ENCODE measurements at regions not wholly inside any gene's neighbourhood (a gene's known extent, or its start where the extent isn't known, plus 50 kb on each side); places are given as distances from the start of the nearest gene placed in this dataset.

DNA sequence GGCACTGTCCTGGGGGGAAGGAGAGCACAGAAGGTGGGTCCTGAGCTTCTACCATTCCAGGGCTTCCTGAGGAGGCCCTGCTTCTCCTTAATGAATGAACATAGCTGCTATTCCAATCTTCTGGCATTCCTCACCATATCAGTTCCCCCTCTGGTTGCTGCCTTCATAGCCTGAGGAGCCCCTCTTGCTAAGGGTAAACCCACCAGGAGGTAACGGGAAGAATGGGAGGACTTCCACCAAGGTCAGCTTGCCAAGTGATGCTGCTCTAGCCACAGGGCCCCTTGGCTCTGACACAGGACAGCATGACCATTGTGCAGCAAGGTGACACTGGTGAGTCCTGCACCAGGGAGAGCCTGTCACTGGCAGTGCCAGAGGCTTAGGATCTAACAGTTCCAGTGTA lies 1022.5 kb downstream of the TBC1D22A start:
- Histone ChIP-seq H3K4me2 (no peak overlapping the region), H3K36me3 (ENCODE audit: insufficient read depth) (peaks cover 5% of the 10 kb centered on the region; the same call in 1 of the 2 replicates), H3F3A (replicated peaks; ENCODE audit: low read depth) (no peaks in the 10 kb centered on the region), H3K4me3 (no peak overlapping the region), H2AFZ (no peak overlapping the region), H3K79me2 (replicated peaks; ENCODE audit: insufficient read depth) (no peaks in the 10 kb centered on the region), H3K27ac (ENCODE audit: low read depth) (no peak overlapping the region), H3K4me1 (ENCODE audit: insufficient read depth) (no peaks in the 10 kb centered on the region), H4K20me1 (replicated peaks; ENCODE audit: insufficient read depth) (no peaks in the 10 kb centered on the region), H3K9me2 (ENCODE audit: insufficient read depth) (no peaks in the 10 kb centered on the region), H3K27me3 (ENCODE audit: insufficient read depth) (no peaks in the 10 kb centered on the region)
- TF ChIP-seq NANOG (IDR thresholded peaks at IDR 0.05; ENCODE audit: borderline replicate concordance) (no peak), EZH2phosphoT487 (IDR thresholded peaks at IDR 0.05; ENCODE audit: unreplicated experiment) (no peak), ZNF331 (CRISPR knock-in tag; IDR thresholded peaks at IDR 0.05; ENCODE audit: low read depth) (no peak), ZNF114 (CRISPR knock-in tag; IDR thresholded peaks at IDR 0.05) (no peak), POLR2AphosphoS5 (IDR thresholded peaks at IDR 0.05; ENCODE audit: low read depth) (no peak), STAT1 (IDR thresholded peaks at IDR 0.05; ENCODE audit: unreplicated experiment) (no peak), CREB1 (CRISPR knock-in tag; IDR thresholded peaks at IDR 0.05; ENCODE audit: low read depth) (no peak), JUNB (IDR thresholded peaks at IDR 0.05; ENCODE audit: unreplicated experiment) (no peak), EZH2 (IDR thresholded peaks at IDR 0.05; ENCODE audit: low read depth, unreplicated experiment) (no peak)
- TF ChIP-seq, protein P1, sequence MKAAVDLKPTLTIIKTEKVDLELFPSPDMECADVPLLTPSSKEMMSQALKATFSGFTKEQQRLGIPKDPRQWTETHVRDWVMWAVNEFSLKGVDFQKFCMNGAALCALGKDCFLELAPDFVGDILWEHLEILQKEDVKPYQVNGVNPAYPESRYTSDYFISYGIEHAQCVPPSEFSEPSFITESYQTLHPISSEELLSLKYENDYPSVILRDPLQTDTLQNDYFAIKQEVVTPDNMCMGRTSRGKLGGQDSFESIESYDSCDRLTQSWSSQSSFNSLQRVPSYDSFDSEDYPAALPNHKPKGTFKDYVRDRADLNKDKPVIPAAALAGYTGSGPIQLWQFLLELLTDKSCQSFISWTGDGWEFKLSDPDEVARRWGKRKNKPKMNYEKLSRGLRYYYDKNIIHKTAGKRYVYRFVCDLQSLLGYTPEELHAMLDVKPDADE (IDR thresholded peaks at IDR 0.05), result no peak
- TF ChIP-seq, protein P2, sequence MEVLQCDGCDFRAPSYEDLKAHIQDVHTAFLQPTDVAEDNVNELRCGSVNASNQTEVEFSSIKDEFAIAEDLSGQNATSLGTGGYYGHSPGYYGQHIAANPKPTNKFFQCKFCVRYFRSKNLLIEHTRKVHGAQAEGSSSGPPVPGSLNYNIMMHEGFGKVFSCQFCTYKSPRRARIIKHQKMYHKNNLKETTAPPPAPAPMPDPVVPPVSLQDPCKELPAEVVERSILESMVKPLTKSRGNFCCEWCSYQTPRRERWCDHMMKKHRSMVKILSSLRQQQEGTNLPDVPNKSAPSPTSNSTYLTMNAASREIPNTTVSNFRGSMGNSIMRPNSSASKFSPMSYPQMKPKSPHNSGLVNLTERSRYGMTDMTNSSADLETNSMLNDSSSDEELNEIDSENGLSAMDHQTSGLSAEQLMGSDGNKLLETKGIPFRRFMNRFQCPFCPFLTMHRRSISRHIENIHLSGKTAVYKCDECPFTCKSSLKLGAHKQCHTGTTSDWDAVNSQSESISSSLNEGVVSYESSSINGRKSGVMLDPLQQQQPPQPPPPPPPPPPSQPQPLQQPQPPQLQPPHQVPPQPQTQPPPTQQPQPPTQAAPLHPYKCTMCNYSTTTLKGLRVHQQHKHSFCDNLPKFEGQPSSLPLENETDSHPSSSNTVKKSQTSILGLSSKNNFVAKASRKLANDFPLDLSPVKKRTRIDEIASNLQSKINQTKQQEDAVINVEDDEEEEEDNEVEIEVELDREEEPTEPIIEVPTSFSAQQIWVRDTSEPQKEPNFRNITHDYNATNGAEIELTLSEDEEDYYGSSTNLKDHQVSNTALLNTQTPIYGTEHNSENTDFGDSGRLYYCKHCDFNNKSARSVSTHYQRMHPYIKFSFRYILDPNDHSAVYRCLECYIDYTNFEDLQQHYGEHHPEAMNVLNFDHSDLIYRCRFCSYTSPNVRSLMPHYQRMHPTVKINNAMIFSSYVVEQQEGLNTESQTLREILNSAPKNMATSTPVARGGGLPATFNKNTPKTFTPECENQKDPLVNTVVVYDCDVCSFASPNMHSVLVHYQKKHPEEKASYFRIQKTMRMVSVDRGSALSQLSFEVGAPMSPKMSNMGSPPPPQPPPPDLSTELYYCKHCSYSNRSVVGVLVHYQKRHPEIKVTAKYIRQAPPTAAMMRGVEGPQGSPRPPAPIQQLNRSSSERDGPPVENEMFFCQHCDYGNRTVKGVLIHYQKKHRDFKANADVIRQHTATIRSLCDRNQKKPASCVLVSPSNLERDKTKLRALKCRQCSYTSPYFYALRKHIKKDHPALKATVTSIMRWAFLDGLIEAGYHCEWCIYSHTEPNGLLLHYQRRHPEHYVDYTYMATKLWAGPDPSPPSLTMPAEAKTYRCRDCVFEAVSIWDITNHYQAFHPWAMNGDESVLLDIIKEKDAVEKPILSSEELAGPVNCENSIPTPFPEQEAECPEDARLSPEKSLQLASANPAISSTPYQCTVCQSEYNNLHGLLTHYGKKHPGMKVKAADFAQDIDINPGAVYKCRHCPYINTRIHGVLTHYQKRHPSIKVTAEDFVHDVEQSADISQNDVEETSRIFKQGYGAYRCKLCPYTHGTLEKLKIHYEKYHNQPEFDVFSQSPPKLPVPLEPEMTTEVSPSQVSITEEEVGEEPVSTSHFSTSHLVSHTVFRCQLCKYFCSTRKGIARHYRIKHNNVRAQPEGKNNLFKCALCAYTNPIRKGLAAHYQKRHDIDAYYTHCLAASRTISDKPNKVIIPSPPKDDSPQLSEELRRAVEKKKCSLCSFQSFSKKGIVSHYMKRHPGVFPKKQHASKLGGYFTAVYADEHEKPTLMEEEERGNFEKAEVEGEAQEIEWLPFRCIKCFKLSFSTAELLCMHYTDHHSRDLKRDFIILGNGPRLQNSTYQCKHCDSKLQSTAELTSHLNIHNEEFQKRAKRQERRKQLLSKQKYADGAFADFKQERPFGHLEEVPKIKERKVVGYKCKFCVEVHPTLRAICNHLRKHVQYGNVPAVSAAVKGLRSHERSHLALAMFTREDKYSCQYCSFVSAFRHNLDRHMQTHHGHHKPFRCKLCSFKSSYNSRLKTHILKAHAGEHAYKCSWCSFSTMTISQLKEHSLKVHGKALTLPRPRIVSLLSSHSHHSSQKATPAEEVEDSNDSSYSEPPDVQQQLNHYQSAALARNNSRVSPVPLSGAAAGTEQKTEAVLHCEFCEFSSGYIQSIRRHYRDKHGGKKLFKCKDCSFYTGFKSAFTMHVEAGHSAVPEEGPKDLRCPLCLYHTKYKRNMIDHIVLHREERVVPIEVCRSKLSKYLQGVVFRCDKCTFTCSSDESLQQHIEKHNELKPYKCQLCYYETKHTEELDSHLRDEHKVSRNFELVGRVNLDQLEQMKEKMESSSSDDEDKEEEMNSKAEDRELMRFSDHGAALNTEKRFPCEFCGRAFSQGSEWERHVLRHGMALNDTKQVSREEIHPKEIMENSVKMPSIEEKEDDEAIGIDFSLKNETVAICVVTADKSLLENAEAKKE (CRISPR knock-in tag; IDR thresholded peaks at IDR 0.05), result no peak
- TF ChIP-seq, protein P3, sequence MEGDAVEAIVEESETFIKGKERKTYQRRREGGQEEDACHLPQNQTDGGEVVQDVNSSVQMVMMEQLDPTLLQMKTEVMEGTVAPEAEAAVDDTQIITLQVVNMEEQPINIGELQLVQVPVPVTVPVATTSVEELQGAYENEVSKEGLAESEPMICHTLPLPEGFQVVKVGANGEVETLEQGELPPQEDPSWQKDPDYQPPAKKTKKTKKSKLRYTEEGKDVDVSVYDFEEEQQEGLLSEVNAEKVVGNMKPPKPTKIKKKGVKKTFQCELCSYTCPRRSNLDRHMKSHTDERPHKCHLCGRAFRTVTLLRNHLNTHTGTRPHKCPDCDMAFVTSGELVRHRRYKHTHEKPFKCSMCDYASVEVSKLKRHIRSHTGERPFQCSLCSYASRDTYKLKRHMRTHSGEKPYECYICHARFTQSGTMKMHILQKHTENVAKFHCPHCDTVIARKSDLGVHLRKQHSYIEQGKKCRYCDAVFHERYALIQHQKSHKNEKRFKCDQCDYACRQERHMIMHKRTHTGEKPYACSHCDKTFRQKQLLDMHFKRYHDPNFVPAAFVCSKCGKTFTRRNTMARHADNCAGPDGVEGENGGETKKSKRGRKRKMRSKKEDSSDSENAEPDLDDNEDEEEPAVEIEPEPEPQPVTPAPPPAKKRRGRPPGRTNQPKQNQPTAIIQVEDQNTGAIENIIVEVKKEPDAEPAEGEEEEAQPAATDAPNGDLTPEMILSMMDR (conservative IDR thresholded peaks at IDR 0.05; ENCODE audit: low read depth in 2 of 2), result no peak
- TF ChIP-seq, protein P4, sequence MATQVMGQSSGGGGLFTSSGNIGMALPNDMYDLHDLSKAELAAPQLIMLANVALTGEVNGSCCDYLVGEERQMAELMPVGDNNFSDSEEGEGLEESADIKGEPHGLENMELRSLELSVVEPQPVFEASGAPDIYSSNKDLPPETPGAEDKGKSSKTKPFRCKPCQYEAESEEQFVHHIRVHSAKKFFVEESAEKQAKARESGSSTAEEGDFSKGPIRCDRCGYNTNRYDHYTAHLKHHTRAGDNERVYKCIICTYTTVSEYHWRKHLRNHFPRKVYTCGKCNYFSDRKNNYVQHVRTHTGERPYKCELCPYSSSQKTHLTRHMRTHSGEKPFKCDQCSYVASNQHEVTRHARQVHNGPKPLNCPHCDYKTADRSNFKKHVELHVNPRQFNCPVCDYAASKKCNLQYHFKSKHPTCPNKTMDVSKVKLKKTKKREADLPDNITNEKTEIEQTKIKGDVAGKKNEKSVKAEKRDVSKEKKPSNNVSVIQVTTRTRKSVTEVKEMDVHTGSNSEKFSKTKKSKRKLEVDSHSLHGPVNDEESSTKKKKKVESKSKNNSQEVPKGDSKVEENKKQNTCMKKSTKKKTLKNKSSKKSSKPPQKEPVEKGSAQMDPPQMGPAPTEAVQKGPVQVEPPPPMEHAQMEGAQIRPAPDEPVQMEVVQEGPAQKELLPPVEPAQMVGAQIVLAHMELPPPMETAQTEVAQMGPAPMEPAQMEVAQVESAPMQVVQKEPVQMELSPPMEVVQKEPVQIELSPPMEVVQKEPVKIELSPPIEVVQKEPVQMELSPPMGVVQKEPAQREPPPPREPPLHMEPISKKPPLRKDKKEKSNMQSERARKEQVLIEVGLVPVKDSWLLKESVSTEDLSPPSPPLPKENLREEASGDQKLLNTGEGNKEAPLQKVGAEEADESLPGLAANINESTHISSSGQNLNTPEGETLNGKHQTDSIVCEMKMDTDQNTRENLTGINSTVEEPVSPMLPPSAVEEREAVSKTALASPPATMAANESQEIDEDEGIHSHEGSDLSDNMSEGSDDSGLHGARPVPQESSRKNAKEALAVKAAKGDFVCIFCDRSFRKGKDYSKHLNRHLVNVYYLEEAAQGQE (IDR thresholded peaks at IDR 0.05; ENCODE audit: unreplicated experiment), result no peak
- Mint-ChIP-seq H3K9me3 (peaks cover 15% of the 10 kb centered on the region), H3K4me3 (no peak overlapping the region), H3K27ac (no peak overlapping the region), H3K36me3 (ENCODE audit: low read depth) (no peaks in the 10 kb centered on the region; the same call in 1 of the 3 replicates), H3K4me1 (no peaks in the 10 kb centered on the region; the same call in 1 of the 3 replicates), H3K27me3 (ENCODE audit: insufficient read depth, low read depth, poor library complexity) (peaks cover 12% of the 10 kb centered on the region)
- no peak for ATAC-seq
- no peak for DNase-seq (ENCODE audit: low spot score)

Data from GM23338 (cell line).